ENCODE measurements at regions not wholly inside any gene's neighbourhood (a gene's known extent, or its start where the extent isn't known, plus 50 kb on each side); places are given as distances from the start of the nearest gene placed in this dataset.

GRCh38 chr9:21672761-21673160 lies 129.7 kb upstream of the MTAP start:
- peak; percentile 83 for DNase-seq

GRCh38 chr9:21674894-21675293 lies 127.5 kb upstream of the MTAP start:
- peak; percentile 79 for DNase-seq

GRCh38 chr9:21677387-21677786 lies 125.0 kb upstream of the MTAP start:
- DNase-seq: no peak

- peak; percentile 87 for DNase-seq
Observed at GRCh38 chr9:21677834-21678233, 124.6 kb upstream of the MTAP start.

GRCh38 chr9:21679432-21679831 lies 123.0 kb upstream of the MTAP start:
- DNase-seq: peak; percentile 54

GRCh38 chr9:21680590-21680989 lies 121.8 kb upstream of the MTAP start:
- no peak for DNase-seq

- peak; percentile 94 for DNase-seq
Observed at GRCh38 chr9:21681641-21682040, 120.8 kb upstream of the MTAP start.

- DNase-seq: no peak
Observed at GRCh38 chr9:21682381-21682780, 120.1 kb upstream of the MTAP start.

GRCh38 chr9:21682981-21683380 lies 119.5 kb upstream of the MTAP start:
- peak; percentile 77 for DNase-seq

GRCh38 chr9:21683484-21684175 lies 118.8 kb upstream of the MTAP start:
- DNase-seq: no peak

- no peak for DNase-seq
Observed at GRCh38 chr9:21684231-21684630, 118.2 kb upstream of the MTAP start.

GRCh38 chr9:21684831-21685362 lies 117.5 kb upstream of the MTAP start:
- DNase-seq: peak; percentile 87

- no peak for DNase-seq
Observed at GRCh38 chr9:21685502-21685901, 116.9 kb upstream of the MTAP start.

- DNase-seq: no peak
Observed at GRCh38 chr9:21686738-21687137, 115.7 kb upstream of the MTAP start.

- DNase-seq: no peak
Observed at GRCh38 chr9:21687351-21687750, 115.1 kb upstream of the MTAP start.

- DNase-seq: peak; percentile 89
Observed at GRCh38 chr9:21688108-21689102, 114.0 kb upstream of the MTAP start.

GRCh38 chr9:21689854-21690253 lies 112.6 kb upstream of the MTAP start:
- DNase-seq: peak; percentile 50

- DNase-seq: peak; percentile 74
Observed at GRCh38 chr9:21690561-21690960, 111.9 kb upstream of the MTAP start.

- no peak for DNase-seq
Observed at GRCh38 chr9:21692390-21692789, 110.0 kb upstream of the MTAP start.

- DNase-seq: no peak
Observed at GRCh38 chr9:21694424-21694823, 108.0 kb upstream of the MTAP start.

- DNase-seq: no peak
Observed at GRCh38 chr9:21695443-21695842, 107.0 kb upstream of the MTAP start.

- no peak for DNase-seq
Observed at GRCh38 chr9:21695874-21696341, 106.5 kb upstream of the MTAP start.

- DNase-seq: peak; percentile 28
Observed at GRCh38 chr9:21696411-21696871, 106.0 kb upstream of the MTAP start.
